Ecto neural progenitor cell (in vitro differentiated cells): ENCODE measurements at regions not wholly inside any gene's neighbourhood (a gene's known extent, or its start where the extent isn't known, plus 50 kb on each side); places are given as distances from the start of the nearest gene placed in this dataset.

Experiments
- DNase-seq: peaks from one replicate; pipeline ENCODE4 v3.0.0-alpha.2; 2018; ENCODE audit warnings: low spot score

DNA sequence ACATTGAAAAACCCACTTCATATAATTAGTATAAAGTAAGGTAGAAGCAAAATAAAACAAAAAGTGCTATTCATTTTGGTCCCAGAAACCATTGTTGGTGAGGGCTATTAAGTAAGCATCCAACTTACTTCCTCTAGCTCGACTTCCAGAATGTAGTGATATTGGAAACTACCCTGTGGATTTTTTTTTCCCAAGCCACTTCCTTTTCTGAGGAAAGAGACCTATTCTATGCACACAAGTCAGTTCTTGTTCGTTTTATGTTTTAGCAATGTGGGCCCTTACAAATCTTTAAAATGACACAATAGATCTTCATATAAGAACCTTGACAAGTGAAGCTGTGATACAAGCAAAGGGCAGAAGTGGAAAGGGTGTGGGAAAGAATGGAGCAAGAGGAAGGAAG, 402.0 kb upstream of the TBL1XR1 start:
- no peak for DNase-seq

DNA sequence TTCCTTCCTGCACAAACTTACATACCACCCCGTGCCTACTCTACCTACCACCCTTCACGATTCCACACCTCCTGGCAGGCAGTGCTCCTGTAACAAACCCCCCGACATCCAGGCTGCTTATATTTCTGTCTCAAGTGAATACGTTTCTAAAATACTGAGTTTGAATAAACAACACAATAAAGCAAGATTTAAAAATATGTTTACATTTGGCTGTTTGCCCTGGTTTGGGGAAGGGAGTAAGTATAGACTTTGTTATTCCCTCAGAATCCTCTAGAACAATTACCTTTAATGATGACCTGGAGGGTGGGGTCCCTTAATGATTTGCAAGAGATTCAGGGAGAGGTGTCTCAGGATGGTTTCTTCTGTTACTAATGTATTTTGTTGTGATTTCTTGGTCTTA, 402.6 kb upstream of the TBL1XR1 start:
- DNase-seq = no peak

- no peak for DNase-seq
These were observed 403.1 kb upstream of the TBL1XR1 start for GRCh38 chr3:177600411-177600810.

DNA sequence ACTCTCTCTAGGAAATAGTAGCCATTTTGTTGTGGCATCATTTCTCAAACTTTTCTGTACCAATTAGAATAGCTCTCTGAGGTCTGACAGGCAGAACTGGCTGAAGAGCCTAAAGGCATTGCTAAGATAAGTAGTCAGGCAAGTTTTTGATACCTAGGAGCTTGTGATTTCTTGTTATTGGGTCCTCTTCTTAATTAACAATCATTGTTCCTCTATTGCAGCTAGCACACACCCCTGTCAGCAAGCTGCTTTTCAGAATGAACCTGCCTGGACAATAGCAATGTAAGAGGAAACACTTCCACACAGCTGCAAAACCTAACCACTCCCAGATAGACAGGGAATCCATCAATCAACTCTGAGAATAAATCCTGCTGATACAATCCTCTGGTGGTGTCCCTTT, 403.9 kb upstream of the TBL1XR1 start:
- DNase-seq = no peak

DNA sequence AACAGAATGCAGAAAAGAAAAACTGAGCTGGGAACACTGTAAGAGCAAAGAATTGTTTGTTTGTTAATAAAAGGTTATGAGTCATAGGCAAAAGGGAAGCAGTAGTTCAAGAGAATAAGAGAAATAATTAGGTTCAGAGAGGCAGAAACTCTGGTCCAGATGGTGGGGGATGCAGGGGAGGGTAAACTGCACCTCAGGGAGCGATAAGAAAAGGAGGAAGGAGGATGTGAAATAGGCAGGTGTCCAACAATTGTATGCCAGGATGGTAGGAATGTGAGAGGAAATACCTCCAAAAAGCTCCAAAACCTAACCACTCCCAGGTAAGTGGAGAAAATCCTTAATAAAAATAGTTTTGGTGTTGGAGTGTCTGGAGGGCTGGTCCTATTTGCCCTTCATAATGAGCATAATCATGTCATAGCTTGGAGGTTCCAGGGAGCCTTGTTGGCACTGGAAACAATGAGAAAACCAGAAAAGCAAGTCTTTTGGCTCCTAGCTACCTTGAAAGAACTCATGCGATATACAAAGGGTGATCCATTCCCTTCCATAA, 405.4 kb upstream of the TBL1XR1 start:
- DNase-seq = no peak

GRCh38 chr3:177603148-177603603, 405.9 kb upstream of the TBL1XR1 start:
- DNase-seq = no peak

- DNase-seq = no peak
These were observed 406.9 kb upstream of the TBL1XR1 start for GRCh38 chr3:177604181-177604580.

- DNase-seq = no peak
These were observed 409.6 kb upstream of the TBL1XR1 start for GRCh38 chr3:177606891-177607290.

DNA sequence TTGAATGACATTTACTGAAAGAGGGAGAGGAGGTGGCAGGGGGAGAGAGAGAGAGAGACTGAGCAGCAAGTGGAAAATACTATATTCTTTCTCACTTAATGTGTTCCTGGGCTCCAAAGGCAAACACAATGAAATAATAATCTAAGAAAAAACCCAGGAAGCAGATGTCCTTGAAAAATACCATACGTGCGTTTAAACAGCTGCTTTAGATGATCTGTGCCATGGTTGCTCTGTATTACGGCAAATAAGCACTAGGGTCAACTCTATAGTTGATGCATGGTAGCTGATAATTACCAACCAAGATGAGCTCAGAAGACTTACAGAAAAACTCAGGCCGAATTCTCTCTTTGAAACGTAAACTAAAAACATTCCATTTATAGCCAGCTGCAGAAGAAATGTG, 410.3 kb upstream of the TBL1XR1 start:
- DNase-seq = no peak

- no peak for DNase-seq
These were observed 411.2 kb upstream of the TBL1XR1 start for GRCh38 chr3:177608443-177608842.

GRCh38 chr3:177609613-177610012, 412.3 kb upstream of the TBL1XR1 start:
- DNase-seq = no peak

- no peak for DNase-seq
These were observed 413.0 kb upstream of the TBL1XR1 start for GRCh38 chr3:177610262-177610661.

DNA sequence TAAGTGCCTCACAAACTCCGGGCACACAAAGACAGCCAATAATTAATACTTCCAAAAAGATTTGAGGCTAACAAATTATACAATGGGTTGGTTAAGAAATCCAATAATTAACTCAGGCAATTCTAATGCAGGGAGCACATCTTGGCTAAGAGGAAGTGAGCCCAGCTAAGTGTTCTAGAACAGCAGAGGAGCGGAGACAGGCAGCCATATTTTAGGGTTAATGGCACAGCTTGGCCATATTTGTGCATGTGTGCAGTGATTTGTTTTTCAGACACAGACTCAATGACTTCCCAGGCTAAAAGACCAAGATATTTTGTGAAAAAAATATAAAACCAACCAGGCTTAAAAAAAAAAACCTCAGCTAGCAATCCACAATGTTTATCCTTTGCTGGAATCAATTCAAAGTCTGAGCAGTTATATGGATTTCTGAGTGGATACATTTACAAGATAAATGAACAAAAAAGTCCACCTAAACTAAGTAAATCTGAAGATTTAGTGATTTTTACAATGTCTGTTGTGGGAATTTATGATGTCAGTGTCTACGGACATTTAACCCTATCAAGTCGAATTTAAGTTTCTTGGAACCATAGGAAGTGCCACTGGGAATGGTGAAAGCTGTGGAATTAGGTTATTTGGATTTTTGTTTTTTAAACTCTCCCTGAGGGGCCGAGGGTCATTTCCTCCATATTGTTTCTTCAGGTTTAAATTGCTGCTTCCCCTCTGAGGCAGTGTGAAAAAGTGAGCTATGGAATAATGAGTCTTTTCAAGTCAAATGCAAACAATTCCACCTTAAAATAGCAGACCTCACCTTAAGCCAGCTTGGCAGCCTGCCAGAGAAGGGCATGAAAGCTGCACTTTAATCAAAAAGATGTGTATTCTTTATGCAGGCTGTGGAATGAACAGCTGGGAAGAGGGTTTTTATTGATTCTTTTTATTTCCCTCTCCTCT, 413.7 kb upstream of the TBL1XR1 start:
- DNase-seq = no peak

GRCh38 chr3:177611752-177612334, 414.6 kb upstream of the TBL1XR1 start:
- DNase-seq = no peak

GRCh38 chr3:177613901-177614300, 416.6 kb upstream of the TBL1XR1 start:
- DNase-seq = no peak

DNA sequence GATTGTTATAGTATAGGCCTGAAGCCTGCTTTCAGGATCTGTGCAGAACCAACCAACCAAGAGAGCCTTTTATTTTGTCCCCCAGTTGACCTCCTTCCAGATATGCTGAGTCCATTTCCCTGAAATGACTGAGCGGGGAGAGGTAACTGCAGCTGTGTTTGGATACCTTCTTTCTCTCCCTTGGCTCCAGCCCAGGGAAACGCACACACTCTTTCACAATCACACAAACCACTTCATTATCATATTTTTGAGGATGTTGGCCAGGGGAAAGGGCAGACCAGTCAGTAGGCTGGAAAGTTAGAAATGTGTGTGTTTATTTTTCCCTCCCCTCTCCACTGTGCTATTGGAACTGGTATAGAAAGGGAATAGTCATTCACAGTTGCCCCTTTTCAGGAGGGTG, 417.7 kb upstream of the TBL1XR1 start:
- DNase-seq = no peak

DNA sequence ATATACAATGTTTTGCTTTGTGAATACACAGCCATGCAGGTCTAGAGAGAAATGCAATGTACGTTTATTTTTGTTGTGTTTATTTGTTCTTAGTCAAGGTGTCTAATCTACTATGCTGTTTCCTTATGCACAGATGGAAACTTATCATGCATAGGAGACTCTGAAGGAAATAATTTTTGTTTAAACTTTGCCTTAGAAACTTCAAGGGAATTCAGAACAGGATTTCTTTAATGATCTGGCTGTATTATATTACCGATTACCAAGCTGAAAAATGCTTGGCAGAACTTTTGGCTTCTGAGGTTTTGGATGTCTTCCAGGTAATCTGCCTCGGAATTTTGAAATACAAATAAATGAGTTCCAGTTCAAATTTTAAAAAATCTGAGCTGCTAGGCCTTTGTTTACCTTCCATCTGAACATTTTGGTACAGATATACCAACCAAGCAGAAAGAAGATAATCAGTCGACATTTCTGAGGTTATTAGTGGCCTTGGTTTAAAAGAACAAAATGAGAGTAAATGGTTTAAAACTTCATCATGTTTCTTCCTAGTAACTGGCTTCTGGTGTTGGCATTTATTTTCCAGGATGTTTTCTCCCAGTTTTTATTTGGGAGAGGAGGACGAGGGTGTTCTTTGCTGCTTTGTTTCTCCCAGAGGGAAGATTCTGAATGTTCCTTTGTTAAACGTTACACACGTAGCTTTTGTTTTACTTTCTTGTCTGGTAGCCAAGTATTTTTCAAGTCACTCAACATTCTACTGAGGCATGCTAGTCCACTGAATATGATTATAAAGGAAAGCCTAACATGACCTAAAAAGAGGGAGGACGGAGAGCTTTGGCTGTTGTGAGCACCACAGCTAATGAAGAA, 421.8 kb upstream of the TBL1XR1 start:
- DNase-seq = no peak

GRCh38 chr3:177620073-177620472, 422.8 kb upstream of the TBL1XR1 start:
- DNase-seq = no peak

- DNase-seq = no peak
These were observed 425.2 kb upstream of the TBL1XR1 start for GRCh38 chr3:177622520-177622919.

- DNase-seq = no peak
These were observed 425.8 kb upstream of the TBL1XR1 start for GRCh38 chr3:177622982-177623617.
